ENCODE measurements at regions not wholly inside any gene's neighbourhood (a gene's known extent, or its start where the extent isn't known, plus 50 kb on each side); places are given as distances from the start of the nearest gene placed in this dataset.

GRCh38 chr4:10897076-10897475 is 212.5 kb upstream of the CLNK start:
- TF ChIP-seq ZNF384 (IDR thresholded peaks at IDR 0.05) (no peak), SUZ12 (IDR thresholded peaks at IDR 0.05) (no peak)

Data from HEK293T (cell line).